ENCODE measurements at regions not wholly inside any gene's neighbourhood (a gene's known extent, or its start where the extent isn't known, plus 50 kb on each side); places are given as distances from the start of the nearest gene placed in this dataset.

- no peak overlapping the region for H2AFZ ChIP-seq (ENCODE audit: low read depth, low read length, severe bottlenecking)
- TF ChIP-seq EZH2phosphoT487 (conservative IDR thresholded peaks at IDR 0.05; ENCODE audit: low read length), result no peak
- TF ChIP-seq, protein P1, sequence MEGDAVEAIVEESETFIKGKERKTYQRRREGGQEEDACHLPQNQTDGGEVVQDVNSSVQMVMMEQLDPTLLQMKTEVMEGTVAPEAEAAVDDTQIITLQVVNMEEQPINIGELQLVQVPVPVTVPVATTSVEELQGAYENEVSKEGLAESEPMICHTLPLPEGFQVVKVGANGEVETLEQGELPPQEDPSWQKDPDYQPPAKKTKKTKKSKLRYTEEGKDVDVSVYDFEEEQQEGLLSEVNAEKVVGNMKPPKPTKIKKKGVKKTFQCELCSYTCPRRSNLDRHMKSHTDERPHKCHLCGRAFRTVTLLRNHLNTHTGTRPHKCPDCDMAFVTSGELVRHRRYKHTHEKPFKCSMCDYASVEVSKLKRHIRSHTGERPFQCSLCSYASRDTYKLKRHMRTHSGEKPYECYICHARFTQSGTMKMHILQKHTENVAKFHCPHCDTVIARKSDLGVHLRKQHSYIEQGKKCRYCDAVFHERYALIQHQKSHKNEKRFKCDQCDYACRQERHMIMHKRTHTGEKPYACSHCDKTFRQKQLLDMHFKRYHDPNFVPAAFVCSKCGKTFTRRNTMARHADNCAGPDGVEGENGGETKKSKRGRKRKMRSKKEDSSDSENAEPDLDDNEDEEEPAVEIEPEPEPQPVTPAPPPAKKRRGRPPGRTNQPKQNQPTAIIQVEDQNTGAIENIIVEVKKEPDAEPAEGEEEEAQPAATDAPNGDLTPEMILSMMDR (IDR thresholded peaks at IDR 0.05; ENCODE audit: insufficient read depth, low read length, poor library complexity, severe bottlenecking), result no peak
- no peaks in the 10 kb centered on the region for H3K27me3 ChIP-seq (ENCODE audit: low read length)
- no peak overlapping the region for H3K4me3 ChIP-seq (ENCODE audit: insufficient read depth, low read length, poor library complexity, severe bottlenecking)
- no peaks in the 10 kb centered on the region for H3K9me2 ChIP-seq (replicated peaks; ENCODE audit: insufficient read depth, low read length)
- no peaks in the 10 kb centered on the region for H3K9me3 ChIP-seq (ENCODE audit: insufficient read depth, low read length)
- no peak overlapping the region for H3K9ac ChIP-seq (ENCODE audit: low read length)
- no peaks in the 10 kb centered on the region for H3K79me2 ChIP-seq (ENCODE audit: insufficient read depth, low read length)
- no peak overlapping the region for H3K27ac ChIP-seq (ENCODE audit: low read depth, low read length)
- H4K20me1 ChIP-seq (ENCODE audit: low read depth, low read length), result no peaks in the 10 kb centered on the region
- H3K36me3 ChIP-seq (ENCODE audit: low read length), result no peaks in the 10 kb centered on the region
- H3K4me2 ChIP-seq (ENCODE audit: low read depth, low read length, poor library complexity, severe bottlenecking), result no peak overlapping the region
- H3F3A ChIP-seq (ENCODE audit: insufficient read depth), result no peaks in the 10 kb centered on the region
Observed at GRCh38 chr4:135731682-135732081, 1530.1 kb upstream of the PABPC4L start.

DNA sequence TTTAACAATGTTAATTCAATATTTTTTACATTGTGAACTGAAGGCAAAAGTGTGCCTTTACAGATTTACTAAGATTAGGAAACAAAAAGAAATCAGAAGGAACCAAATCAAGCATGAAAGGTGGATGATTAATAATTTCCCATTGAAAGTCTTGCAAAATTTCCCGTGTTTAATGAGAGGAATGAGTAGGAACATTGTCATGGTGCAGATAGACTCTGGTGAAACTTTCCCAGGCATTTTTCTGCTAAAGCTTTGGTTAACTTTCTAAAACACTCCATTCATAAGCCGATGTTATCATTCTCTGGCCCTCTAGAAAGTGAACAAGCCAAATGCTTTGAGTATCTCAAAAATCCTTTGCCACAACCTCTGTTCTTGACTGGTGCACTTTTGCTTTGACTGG lies 1522.8 kb upstream of the PABPC4L start:
- Histone ChIP-seq H3K79me2 (ENCODE audit: insufficient read depth, low read length) (no peaks in the 10 kb centered on the region), H3K4me3 (ENCODE audit: insufficient read depth, low read length, poor library complexity, severe bottlenecking) (no peak overlapping the region), H3K9me3 (ENCODE audit: insufficient read depth, low read length) (no peaks in the 10 kb centered on the region), H3K36me3 (ENCODE audit: low read length) (no peaks in the 10 kb centered on the region), H3K9ac (ENCODE audit: low read length) (no peak overlapping the region), H3K27ac (ENCODE audit: low read depth, low read length) (no peak overlapping the region), H3F3A (ENCODE audit: insufficient read depth) (no peaks in the 10 kb centered on the region), H3K4me2 (ENCODE audit: low read depth, low read length, poor library complexity, severe bottlenecking) (no peak overlapping the region), H4K20me1 (ENCODE audit: low read depth, low read length) (no peaks in the 10 kb centered on the region), H2AFZ (ENCODE audit: low read depth, low read length, severe bottlenecking) (no peak overlapping the region), H3K27me3 (ENCODE audit: low read length) (no peaks in the 10 kb centered on the region), H3K9me2 (replicated peaks; ENCODE audit: insufficient read depth, low read length) (no peaks in the 10 kb centered on the region)
- TF ChIP-seq, protein P1 (IDR thresholded peaks at IDR 0.05; ENCODE audit: insufficient read depth, low read length, poor library complexity, severe bottlenecking), result no peak
- no peak for TF ChIP-seq EZH2phosphoT487 (conservative IDR thresholded peaks at IDR 0.05; ENCODE audit: low read length)

DNA sequence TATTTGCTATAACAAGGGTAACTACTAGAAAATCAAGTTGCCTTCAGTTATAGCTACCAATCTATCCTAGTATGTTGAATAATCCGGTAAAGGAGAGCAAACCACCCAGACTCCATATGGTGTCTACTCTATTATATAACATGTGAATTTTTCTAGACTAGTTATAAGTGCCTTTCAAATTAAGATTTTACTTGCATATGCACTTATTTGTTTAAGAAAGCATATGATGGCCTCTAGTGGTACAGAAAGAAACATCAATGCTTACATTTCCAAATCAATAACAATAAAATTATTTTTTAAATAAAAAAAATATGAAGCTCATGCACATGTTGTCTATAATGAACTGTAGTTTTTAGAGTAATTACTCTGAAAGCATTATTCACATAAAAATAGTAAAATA lies 1516.4 kb upstream of the PABPC4L start:
- no peak for TF ChIP-seq EZH2phosphoT487 (conservative IDR thresholded peaks at IDR 0.05; ENCODE audit: low read length)
- TF ChIP-seq, protein P1 (IDR thresholded peaks at IDR 0.05; ENCODE audit: insufficient read depth, low read length, poor library complexity, severe bottlenecking), result no peak
- Histone ChIP-seq H3K4me3 (ENCODE audit: insufficient read depth, low read length, poor library complexity, severe bottlenecking) (no peak overlapping the region), H3K27ac (ENCODE audit: low read depth, low read length) (no peak overlapping the region)

More for the DNA sequence above, 1516.4 kb upstream of the PABPC4L start:
- Histone ChIP-seq H3K9ac (ENCODE audit: low read length) (no peak overlapping the region), H2AFZ (ENCODE audit: low read depth, low read length, severe bottlenecking) (no peak overlapping the region), H3K36me3 (ENCODE audit: low read length) (no peaks in the 10 kb centered on the region), H4K20me1 (ENCODE audit: low read depth, low read length) (no peaks in the 10 kb centered on the region), H3K27me3 (ENCODE audit: low read length) (no peaks in the 10 kb centered on the region), H3K4me2 (ENCODE audit: low read depth, low read length, poor library complexity, severe bottlenecking) (no peak overlapping the region), H3K79me2 (ENCODE audit: insufficient read depth, low read length) (no peaks in the 10 kb centered on the region), H3K9me3 (ENCODE audit: insufficient read depth, low read length) (no peaks in the 10 kb centered on the region), H3K9me2 (replicated peaks; ENCODE audit: insufficient read depth, low read length) (no peaks in the 10 kb centered on the region), H3F3A (ENCODE audit: insufficient read depth) (no peaks in the 10 kb centered on the region)

Measured in SU-DHL-6 (cell line).